Hepatocyte (in vitro differentiated cells): ENCODE measurements at regions not wholly inside any gene's neighbourhood (a gene's known extent, or its start where the extent isn't known, plus 50 kb on each side); places are given as distances from the start of the nearest gene placed in this dataset.

Source experiments
- DNase-seq: peaks from one replicate; pipeline ENCODE4 v3.0.0-alpha.2; 2016; ENCODE audit warnings: low spot score
- H2AFZ ChIP-seq: fragments of 200-600 bp; sonication (generic); 2 replicates; pipeline ENCODE4 v1.6.0; 2016; ENCODE audit warnings: antibody characterized with exemption, mild to moderate bottlenecking
- H3K27ac ChIP-seq: fragments of 200-600 bp; sonication (generic); 2 replicates; pipeline ENCODE4 v1.5.1; 2016; ENCODE audit warnings: mild to moderate bottlenecking
- H3K27me3 ChIP-seq: fragments of 200-600 bp; sonication (generic); 2 replicates; pipeline ENCODE4 v1.6.1; 2016
- H3K36me3 ChIP-seq: fragments of 200-600 bp; sonication (generic); replicated peaks from 2 replicates; pipeline ENCODE4 v1.5.1; 2016; ENCODE audit warnings: low read depth; ENCODE audit not compliant: insufficient read depth
- H3K4me1 ChIP-seq: fragments of 200-600 bp; sonication (generic); 2 replicates; pipeline ENCODE4 v1.5.1; 2016; ENCODE audit warnings: mild to moderate bottlenecking, moderate library complexity; ENCODE audit not compliant: insufficient read depth
- H3K4me2 ChIP-seq: fragments of 200-600 bp; sonication (generic); 2 replicates; pipeline ENCODE4 v1.6.0; 2016
- H3K4me3 ChIP-seq: fragments of 200-600 bp; sonication (generic); 2 replicates; pipeline ENCODE4 v1.5.1; 2016; ENCODE audit warnings: mild to moderate bottlenecking
- H3K79me2 ChIP-seq: fragments of 200-600 bp; sonication (generic); 2 replicates; pipeline ENCODE4 v1.6.0; 2017; ENCODE audit warnings: mild to moderate bottlenecking
- H3K9me2 ChIP-seq: fragments of 200-600 bp; sonication (generic); replicated peaks from 2 replicates; pipeline ENCODE4 v1.6.0; 2017; ENCODE audit warnings: mild to moderate bottlenecking; ENCODE audit not compliant: insufficient read depth
- H3K9me3 ChIP-seq: fragments of 200-600 bp; sonication (generic); 2 replicates; pipeline ENCODE4 v1.5.1; 2016; ENCODE audit warnings: low read depth, mild to moderate bottlenecking
- H4K20me1 ChIP-seq: fragments of 200-600 bp; sonication (generic); 2 replicates; pipeline ENCODE4 v1.6.0; 2016; ENCODE audit warnings: mild to moderate bottlenecking; ENCODE audit not compliant: insufficient read depth, poor library complexity, severe bottlenecking
- EZH2 ChIP-seq: fragments of 200-600 bp; sonication (generic); IDR thresholded peaks from 2 replicates; pipeline ENCODE4 v1.6.1; 2016; ENCODE audit warnings: antibody characterized with exemption, mild to moderate bottlenecking, borderline replicate concordance
- EZH2phosphoT487 ChIP-seq: fragments of 200-600 bp; sonication (generic); IDR thresholded peaks from one replicate; pipeline ENCODE4 v1.6.1; 2018; ENCODE audit warnings: antibody characterized with exemption, mild to moderate bottlenecking, low read depth, moderate library complexity; ENCODE audit not compliant: unreplicated experiment, severe bottlenecking
- WGBS: methylation state at CpG from one replicate; pipeline ENCODE4 v1.1.6; 2016; ENCODE audit warnings: low lambda C conversion rate; ENCODE audit errors: missing lambda C conversion rate; 5-methylcytosine and 5-hydroxymethylcytosine counted together
- TF ChIP-seq, protein P1 (sequence below): fragments of 200-600 bp; sonication (generic); IDR thresholded peaks from 2 replicates; pipeline ENCODE4 v1.5.1; 2016; ENCODE audit warnings: antibody characterized with exemption, mild to moderate bottlenecking; ENCODE audit not compliant: poor library complexity

DNA sequence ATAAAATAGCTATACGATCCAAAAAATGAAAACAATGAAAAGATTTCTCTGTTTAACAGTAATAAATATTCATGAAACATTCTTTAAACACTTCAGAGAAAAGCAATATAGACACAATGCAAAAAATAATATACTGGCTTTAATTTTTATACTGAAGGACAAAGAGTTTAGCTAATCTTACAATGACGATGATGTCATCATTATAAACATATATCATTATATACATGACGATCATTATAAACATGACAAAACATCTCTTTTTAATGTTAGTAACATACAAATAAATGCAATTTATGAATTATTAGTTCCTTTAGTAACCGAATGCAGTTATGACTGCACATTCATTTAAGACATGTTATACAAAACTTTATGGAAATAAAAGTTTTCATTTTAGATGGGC, 1434.6 kb downstream of the PCDH18 start:
- H2AFZ ChIP-seq = no peak overlapping the region
- no peaks in the 10 kb centered on the region for H3K27me3 ChIP-seq
- H3K4me2 ChIP-seq = no peak overlapping the region
- no peaks in the 10 kb centered on the region for H3K4me1 ChIP-seq
- no peaks in the 10 kb centered on the region for H4K20me1 ChIP-seq
- H3K4me3 ChIP-seq = no peak overlapping the region
- H3K9me2 ChIP-seq = no peaks in the 10 kb centered on the region
- H3K9me3 ChIP-seq = no peaks in the 10 kb centered on the region
- H3K27ac ChIP-seq = no peak overlapping the region
- 88% methylated on average over 4 of the region's 4 CpGs for WGBS
- no peak for DNase-seq
- TF ChIP-seq EZH2phosphoT487 = no peak
- TF ChIP-seq, protein P1, sequence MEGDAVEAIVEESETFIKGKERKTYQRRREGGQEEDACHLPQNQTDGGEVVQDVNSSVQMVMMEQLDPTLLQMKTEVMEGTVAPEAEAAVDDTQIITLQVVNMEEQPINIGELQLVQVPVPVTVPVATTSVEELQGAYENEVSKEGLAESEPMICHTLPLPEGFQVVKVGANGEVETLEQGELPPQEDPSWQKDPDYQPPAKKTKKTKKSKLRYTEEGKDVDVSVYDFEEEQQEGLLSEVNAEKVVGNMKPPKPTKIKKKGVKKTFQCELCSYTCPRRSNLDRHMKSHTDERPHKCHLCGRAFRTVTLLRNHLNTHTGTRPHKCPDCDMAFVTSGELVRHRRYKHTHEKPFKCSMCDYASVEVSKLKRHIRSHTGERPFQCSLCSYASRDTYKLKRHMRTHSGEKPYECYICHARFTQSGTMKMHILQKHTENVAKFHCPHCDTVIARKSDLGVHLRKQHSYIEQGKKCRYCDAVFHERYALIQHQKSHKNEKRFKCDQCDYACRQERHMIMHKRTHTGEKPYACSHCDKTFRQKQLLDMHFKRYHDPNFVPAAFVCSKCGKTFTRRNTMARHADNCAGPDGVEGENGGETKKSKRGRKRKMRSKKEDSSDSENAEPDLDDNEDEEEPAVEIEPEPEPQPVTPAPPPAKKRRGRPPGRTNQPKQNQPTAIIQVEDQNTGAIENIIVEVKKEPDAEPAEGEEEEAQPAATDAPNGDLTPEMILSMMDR = no peak
- no peak for TF ChIP-seq EZH2
- no peaks in the 10 kb centered on the region for H3K79me2 ChIP-seq
- no peaks in the 10 kb centered on the region for H3K36me3 ChIP-seq

DNA sequence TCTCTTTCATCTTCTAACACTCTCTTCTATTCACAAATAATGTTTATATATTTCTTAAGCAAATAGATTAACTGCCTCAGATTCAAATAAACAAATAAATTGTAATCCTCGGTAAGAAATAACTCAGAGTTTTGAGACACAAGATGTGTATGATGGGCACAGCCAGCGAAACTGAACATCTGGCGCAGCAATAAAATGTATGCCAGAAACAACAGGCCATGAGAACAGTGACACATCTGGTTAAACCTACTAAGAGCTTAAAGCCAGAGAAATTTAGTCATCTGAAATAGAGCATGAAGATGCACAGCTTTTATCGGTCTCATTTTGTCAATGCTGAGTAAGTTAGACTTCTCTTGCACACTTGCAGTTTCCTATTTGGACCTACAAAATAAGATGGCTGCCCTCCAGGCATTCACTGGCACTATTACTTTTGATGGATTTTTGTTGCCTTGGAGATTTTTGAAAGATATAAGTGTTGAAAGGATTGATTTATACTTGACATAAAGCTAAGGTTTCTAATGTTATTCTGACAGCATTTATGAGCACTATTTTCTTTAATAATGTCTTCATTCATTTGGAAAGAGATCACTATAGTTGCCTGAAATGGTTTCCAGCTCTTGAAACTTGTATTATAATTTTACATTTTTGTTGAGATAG, 1444.0 kb downstream of the PCDH18 start:
- Histone ChIP-seq H3K9me2 (no peaks in the 10 kb centered on the region), H3K79me2 (no peaks in the 10 kb centered on the region), H3K9me3 (no peaks in the 10 kb centered on the region), H3K27ac (no peak overlapping the region), H2AFZ (no peak overlapping the region), H3K4me1 (no peaks in the 10 kb centered on the region), H3K4me2 (peak overlapping the region; percentile 3), H3K27me3 (no peaks in the 10 kb centered on the region), H3K36me3 (no peaks in the 10 kb centered on the region), H3K4me3 (no peak overlapping the region), H4K20me1 (no peaks in the 10 kb centered on the region)
- DNase-seq = peak; percentile 3
- 71% methylated on average over 4 of the region's 4 CpGs for WGBS
- TF ChIP-seq, protein P1 = no peak
- TF ChIP-seq EZH2 (no peak), EZH2phosphoT487 (no peak)

DNA sequence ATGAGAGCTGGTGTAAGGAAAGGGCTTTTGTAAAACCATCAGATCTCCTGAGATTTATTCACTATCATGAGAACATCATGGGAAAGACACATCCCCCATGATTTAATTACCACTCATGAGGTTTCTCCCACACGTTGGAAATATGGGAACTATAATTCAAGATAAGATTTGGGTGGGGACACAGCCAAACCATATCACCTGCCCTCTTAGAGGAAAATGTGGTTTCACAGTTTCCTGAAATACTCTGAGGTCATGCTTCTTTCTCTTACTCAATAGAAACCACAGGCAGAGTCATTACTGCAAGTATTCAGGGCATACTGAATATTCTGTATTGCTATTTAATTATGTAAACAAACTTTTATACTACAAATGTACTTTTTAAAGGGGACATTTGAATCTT, 1453.3 kb downstream of the PCDH18 start:
- no peaks in the 10 kb centered on the region for H3K9me3 ChIP-seq
- H3K4me1 ChIP-seq = no peaks in the 10 kb centered on the region
- 76% methylated on average over 1 of the region's 1 CpG for WGBS
- H4K20me1 ChIP-seq = no peaks in the 10 kb centered on the region
- H3K9me2 ChIP-seq = no peaks in the 10 kb centered on the region
- no peaks in the 10 kb centered on the region for H3K27me3 ChIP-seq
- no peak overlapping the region for H3K4me2 ChIP-seq
- H3K27ac ChIP-seq = no peak overlapping the region
- H3K4me3 ChIP-seq = no peak overlapping the region
- H3K36me3 ChIP-seq = no peaks in the 10 kb centered on the region
- no peak overlapping the region for H2AFZ ChIP-seq
- no peak for DNase-seq
- TF ChIP-seq, protein P1 = no peak
- H3K79me2 ChIP-seq = no peaks in the 10 kb centered on the region

DNA sequence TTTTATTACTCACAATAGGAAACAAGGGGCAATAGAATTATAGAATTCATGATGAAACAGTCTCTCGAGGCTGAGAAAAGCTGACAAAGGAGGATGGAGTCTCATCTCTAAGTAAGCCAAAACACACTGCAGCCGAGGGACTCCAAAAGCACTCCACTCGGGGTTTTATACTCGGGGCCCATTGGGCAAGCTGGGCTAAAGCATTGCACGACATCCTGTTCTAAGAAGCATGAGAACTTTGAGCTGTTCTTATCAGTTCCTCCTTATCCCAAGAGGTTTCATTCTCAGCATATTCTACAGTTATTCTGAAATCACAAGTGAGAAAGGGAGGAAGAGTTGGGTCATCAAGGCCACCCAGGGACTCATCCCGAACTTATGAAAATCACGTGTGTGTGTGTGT, 1475.5 kb downstream of the PCDH18 start:
- Histone ChIP-seq H3K4me2 (no peak overlapping the region), H3K9me3 (no peaks in the 10 kb centered on the region), H3K27ac (no peak overlapping the region), H3K9me2 (no peaks in the 10 kb centered on the region), H2AFZ (no peak overlapping the region), H3K4me3 (no peak overlapping the region), H3K79me2 (no peaks in the 10 kb centered on the region), H3K4me1 (no peaks in the 10 kb centered on the region), H3K27me3 (no peaks in the 10 kb centered on the region), H4K20me1 (no peaks in the 10 kb centered on the region), H3K36me3 (no peaks in the 10 kb centered on the region)
- DNase-seq = no peak
- WGBS = 79% methylated on average over 7 of the region's 7 CpGs
- TF ChIP-seq EZH2 (no peak), EZH2phosphoT487 (no peak)
- TF ChIP-seq, protein P1 = no peak
